SIG-M5 (cell line): ENCODE measurements at regions not wholly inside any gene's neighbourhood (a gene's known extent, or its start where the extent isn't known, plus 50 kb on each side); places are given as distances from the start of the nearest gene placed in this dataset.

Source experiments
- DNase-seq: peaks from one replicate; lab custom pipeline; 2025; lab: John Stamatoyannopoulos, UW

- DNase-seq = no peak
Observed at GRCh38 chr6:4404415-4404814, 269.0 kb upstream of the ECI2 start.

- no peak for DNase-seq
Observed at GRCh38 chr6:4403828-4404227, 268.5 kb upstream of the ECI2 start.

DNA sequence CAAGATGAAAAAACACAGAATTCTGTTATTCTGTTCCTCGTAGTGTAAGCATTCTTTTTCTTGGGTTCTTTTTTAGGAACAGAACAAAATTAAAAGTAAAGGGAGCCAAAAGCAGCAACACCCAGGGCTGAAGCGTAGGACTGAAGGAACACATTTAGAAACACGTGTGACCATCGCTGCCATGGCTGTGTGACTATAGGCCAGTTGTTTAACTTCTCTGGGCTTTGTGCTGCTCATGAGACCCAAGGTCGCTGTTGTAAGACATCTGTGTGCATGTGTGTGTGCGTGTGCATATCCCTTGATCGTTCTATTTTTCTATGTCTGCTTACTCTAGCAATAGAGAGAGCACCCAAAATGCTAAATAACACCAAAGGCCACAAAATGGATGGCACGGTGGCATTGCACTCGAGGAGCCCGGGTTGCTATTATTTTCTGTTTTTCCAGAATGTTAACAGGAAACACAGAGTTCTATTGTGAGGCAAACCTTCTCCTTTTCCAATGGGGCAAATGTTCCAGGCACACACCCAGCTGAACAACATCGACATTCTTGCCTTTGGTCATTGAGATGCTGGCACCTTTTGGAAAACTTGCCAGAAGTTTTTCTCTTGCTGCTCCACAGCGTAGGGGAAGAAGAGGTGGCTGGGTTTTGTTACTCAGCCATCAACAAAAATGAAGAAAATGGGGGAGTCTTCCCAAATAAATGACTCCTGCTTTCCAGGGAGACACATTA, 267.8 kb upstream of the ECI2 start:
- no peak for DNase-seq

GRCh38 chr6:4402477-4402976, 267.2 kb upstream of the ECI2 start:
- DNase-seq = no peak

GRCh38 chr6:4401408-4402368, 266.3 kb upstream of the ECI2 start:
- DNase-seq = no peak

- DNase-seq = no peak
Observed at GRCh38 chr6:4399656-4400055, 264.3 kb upstream of the ECI2 start.

DNA sequence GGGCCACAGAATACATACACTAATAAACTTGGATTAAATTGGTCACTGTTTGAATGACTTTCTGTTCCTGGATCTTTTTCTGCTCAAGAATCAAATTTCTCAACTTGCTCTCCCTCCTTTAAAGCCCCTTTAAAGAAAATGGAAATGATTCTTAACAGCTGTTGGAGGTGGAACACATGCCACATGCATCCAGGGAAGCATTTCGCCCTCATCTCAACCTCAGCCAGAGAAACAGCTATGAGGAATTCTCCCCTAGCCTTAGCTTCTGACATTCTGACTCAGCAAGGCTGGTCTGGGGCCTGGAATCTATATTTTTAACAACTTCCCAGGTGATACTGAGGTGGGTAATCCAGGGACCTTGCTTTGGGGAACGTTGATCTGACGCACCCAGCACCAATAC, 263.4 kb upstream of the ECI2 start:
- DNase-seq = no peak

- no peak for DNase-seq
Observed at GRCh38 chr6:4397307-4397706, 261.9 kb upstream of the ECI2 start.

DNA sequence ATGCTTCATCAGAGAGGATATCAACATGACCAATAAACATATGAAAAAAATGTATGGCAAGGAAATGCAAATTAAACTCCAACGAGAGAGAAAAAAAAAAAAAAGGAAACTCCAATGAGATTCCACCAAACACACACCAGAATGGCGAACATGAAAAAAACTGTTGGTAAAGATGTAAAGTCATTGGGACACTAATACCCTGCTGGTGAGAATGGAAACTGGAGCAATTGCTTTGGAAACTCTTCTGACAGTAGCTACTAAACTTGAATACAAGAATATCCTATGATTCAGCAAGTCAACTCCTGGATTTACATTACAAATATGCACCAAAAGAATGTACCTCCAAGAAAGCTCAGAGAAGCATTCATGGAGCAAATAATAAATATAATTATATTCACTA, 260.7 kb upstream of the ECI2 start:
- DNase-seq = no peak

- DNase-seq = no peak
Observed at GRCh38 chr6:4395386-4395785, 260.0 kb upstream of the ECI2 start.

- peak; percentile 5 for DNase-seq
Observed at GRCh38 chr6:4394786-4395185, 259.4 kb upstream of the ECI2 start.

DNA sequence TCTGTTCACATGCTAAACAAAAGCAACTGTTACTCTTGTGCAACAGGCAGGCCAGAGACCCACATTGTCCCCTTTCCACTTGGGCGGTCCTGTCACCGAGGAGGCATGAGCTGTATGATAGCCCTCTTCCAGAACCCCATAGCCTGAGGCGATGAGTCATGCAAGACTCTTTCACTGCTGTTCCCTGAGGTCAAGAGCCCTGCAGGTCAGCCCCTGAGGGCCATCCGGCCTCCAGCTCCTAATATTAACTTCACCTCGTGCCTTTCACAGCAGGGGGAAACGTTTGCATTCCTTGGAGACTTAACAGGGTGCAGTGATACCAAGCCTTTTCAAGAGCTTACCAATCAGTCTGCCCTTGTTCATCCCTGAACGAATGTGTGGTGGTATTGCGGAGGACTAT, 253.3 kb upstream of the ECI2 start:
- no peak for DNase-seq

GRCh38 chr6:4384656-4385055, 249.3 kb upstream of the ECI2 start:
- no peak for DNase-seq

GRCh38 chr6:4383910-4384638, 248.7 kb upstream of the ECI2 start:
- DNase-seq = no peak

DNA sequence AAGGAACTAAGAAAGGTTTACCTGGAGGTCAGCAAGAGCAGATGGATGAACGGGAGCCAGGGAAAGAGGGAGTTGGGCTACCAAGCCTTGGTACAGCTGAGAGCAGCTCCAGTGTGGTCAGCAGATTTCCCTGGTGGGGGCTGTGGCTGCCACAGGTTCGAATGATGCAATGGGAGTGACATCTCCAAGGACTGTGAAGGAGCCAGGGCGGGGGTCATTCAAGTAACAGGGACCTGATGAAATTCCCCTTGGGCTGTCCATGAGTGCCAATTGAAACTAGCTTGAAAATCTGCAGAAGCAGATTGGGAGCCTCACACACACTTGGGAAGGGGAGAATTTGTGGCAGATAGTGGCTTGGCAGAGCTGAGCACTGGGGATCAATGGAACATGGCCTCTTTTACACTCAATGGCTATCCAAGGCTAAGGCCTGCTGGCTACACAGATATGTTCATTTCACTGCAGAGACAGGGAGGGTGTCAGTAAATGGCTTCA, 247.0 kb upstream of the ECI2 start:
- DNase-seq = no peak

DNA sequence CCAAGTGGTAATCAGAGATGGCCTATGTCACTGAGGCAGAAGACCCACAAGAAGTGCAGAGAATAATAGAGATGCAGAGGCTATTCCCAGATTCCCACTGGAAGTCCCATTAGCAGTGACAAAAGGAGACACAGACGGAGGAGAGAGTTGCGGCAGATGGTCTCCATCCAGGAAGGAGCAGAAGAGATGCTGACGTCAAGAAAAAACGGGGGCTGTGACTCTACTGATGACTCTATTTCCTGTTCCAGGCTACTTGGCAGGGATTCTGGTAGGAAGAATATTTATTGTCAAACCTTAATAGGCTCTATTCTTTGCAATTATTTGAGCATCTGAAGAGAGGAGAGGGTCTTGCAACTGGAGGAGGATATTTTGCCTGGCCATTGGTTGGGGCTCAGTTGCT, 246.0 kb upstream of the ECI2 start:
- no peak for DNase-seq

DNA sequence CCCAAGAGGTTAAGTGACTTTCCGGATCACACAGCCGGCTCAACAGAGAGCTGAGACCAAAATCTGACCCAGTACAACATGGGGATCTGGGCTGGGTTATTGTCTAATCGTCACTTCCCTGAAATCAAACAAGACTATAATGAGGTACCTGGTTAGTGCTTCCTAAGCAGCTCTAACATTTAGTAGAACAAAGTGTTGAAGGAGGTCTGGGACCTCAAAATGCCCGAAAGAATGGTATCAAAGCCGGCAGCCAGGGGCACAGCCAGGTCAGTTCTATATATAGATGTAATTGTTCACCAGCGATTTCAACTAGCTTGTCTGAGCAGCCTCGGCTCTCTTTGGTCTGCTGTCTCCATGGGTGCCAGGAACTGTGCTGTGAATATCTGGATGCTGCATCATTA, 245.5 kb upstream of the ECI2 start:
- no peak for DNase-seq

GRCh38 chr6:4379958-4380357, 244.6 kb upstream of the ECI2 start:
- no peak for DNase-seq

DNA sequence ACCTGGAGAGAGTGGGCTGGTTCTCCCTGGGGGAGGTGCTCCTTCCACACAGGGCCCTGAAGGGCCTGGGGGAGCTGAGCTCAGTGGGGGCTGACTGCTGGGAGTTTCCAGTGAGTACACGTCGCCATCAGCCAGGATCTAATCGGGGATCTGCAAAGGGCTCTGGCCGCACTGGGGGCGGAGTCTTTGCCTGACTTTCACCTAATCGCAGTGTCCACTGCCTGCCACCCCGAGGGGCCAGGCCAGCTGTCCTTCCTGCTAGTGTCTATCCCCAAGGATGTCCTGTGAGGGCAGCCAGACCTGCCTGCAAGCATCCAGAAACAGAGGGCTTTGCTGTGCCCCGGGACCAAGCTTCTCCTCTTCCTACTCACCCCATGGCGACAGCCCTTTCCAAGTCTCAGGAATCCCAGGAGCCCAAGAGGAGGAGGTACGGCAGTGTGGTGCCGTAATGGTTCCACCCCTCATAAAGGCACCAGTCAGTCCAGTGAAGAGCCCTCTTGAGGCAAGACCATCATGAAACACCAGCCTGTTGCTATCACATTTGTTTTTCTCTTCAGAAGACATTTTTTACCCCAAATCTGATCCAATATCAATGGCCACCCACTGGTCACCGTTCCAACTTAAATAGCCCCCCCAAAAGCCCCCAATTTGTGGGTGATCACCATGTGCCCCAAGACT, 243.1 kb upstream of the ECI2 start:
- DNase-seq = no peak

DNA sequence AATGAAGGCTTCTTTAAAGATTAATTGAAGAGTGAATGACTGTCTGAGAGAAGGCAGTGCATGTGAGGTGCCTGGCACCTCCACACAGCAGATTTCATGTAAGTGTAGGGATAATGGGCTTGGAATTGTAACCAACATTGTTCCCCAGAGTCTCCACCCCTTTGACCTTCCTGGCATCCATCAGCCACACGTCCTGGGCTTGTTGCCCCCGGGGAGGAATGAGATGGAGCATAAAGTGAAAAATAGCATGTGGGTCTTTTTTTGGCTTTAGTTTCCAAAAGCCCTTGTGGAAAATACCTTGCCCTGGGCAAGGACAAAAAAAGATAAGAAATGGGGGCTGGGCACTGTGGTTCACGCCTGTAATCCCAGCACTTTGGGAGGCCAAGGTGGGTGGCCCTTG, 242.2 kb upstream of the ECI2 start:
- DNase-seq = no peak

DNA sequence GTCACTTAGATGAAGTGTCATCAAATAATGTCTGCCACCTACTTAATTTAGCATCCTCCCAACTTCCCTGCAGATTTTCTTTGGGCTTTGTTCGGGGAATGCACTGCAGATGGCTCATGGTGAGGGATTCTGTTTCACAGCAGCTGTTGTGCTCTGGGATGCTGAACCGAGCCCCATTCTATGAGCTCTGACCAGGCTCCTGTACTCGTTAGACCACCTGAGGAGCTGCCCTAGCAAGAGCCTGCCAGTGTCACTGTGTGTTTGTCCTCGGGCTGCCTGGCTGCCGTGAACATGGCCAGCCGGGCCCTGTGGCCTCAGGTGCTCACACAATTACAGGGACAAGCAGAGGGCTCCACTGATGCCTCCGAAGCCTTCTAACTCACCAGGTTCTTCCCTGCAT, 238.8 kb upstream of the ECI2 start:
- no peak for DNase-seq

GRCh38 chr6:4372866-4373265, 237.5 kb upstream of the ECI2 start:
- no peak for DNase-seq
